ENCODE measurements at regions not wholly inside any gene's neighbourhood (a gene's known extent, or its start where the extent isn't known, plus 50 kb on each side); places are given as distances from the start of the nearest gene placed in this dataset.

GRCh38 chr3:178274711-178275110 lies 261.5 kb upstream of the KCNMB2 start:
- Histone ChIP-seq H3K4me1 (ENCODE audit: low read depth) (no peaks in the 10 kb centered on the region), H3K36me3 (no peaks in the 10 kb centered on the region), H3K4me3 (no peak overlapping the region), H3K27ac (no peak overlapping the region), H3K9me3 (ENCODE audit: low read depth) (no peaks in the 10 kb centered on the region), H3K27me3 (no peaks in the 10 kb centered on the region)
- TF ChIP-seq, protein P1, sequence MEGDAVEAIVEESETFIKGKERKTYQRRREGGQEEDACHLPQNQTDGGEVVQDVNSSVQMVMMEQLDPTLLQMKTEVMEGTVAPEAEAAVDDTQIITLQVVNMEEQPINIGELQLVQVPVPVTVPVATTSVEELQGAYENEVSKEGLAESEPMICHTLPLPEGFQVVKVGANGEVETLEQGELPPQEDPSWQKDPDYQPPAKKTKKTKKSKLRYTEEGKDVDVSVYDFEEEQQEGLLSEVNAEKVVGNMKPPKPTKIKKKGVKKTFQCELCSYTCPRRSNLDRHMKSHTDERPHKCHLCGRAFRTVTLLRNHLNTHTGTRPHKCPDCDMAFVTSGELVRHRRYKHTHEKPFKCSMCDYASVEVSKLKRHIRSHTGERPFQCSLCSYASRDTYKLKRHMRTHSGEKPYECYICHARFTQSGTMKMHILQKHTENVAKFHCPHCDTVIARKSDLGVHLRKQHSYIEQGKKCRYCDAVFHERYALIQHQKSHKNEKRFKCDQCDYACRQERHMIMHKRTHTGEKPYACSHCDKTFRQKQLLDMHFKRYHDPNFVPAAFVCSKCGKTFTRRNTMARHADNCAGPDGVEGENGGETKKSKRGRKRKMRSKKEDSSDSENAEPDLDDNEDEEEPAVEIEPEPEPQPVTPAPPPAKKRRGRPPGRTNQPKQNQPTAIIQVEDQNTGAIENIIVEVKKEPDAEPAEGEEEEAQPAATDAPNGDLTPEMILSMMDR (IDR thresholded peaks at IDR 0.05; ENCODE audit: low read depth, low read length), result no peak
- DNase-seq (ENCODE audit: low read depth in 1 of 2, low spot score in 1 of 2), result no peak

GRCh38 chr3:178275311-178275710 lies 260.9 kb upstream of the KCNMB2 start:
- Histone ChIP-seq H3K27ac (no peak overlapping the region), H3K4me3 (no peak overlapping the region), H3K4me1 (ENCODE audit: low read depth) (no peaks in the 10 kb centered on the region), H3K36me3 (no peaks in the 10 kb centered on the region), H3K9me3 (ENCODE audit: low read depth) (no peaks in the 10 kb centered on the region), H3K27me3 (no peaks in the 10 kb centered on the region)
- DNase-seq (ENCODE audit: low read depth in 1 of 2, low spot score in 1 of 2), result no peak
- TF ChIP-seq, protein P1 (IDR thresholded peaks at IDR 0.05; ENCODE audit: low read depth, low read length), result no peak

- Histone ChIP-seq H3K36me3 (no peaks in the 10 kb centered on the region), H3K9me3 (ENCODE audit: low read depth) (no peaks in the 10 kb centered on the region), H3K4me3 (no peak overlapping the region), H3K27ac (no peak overlapping the region), H3K4me1 (ENCODE audit: low read depth) (no peaks in the 10 kb centered on the region), H3K27me3 (no peaks in the 10 kb centered on the region)
- DNase-seq (ENCODE audit: low read depth in 1 of 2, low spot score in 1 of 2), result no peak
- TF ChIP-seq, protein P1 (IDR thresholded peaks at IDR 0.05; ENCODE audit: low read depth, low read length), result no peak
Measured at GRCh38 chr3:178275793-178276192, 260.4 kb upstream of the KCNMB2 start.

GRCh38 chr3:178277605-178278004 lies 258.6 kb upstream of the KCNMB2 start:
- Histone ChIP-seq H3K27ac (no peak overlapping the region), H3K4me3 (no peak overlapping the region), H3K4me1 (ENCODE audit: low read depth) (no peaks in the 10 kb centered on the region), H3K36me3 (no peaks in the 10 kb centered on the region), H3K27me3 (no peaks in the 10 kb centered on the region), H3K9me3 (ENCODE audit: low read depth) (no peaks in the 10 kb centered on the region)
- DNase-seq (ENCODE audit: low read depth in 1 of 2, low spot score in 1 of 2), result peak in 1 of 2 donors; percentile 61
- TF ChIP-seq, protein P1 (IDR thresholded peaks at IDR 0.05; ENCODE audit: low read depth, low read length), result no peak

GRCh38 chr3:178283561-178283960 lies 252.7 kb upstream of the KCNMB2 start:
- Histone ChIP-seq H3K9me3 (ENCODE audit: low read depth) (no peaks in the 10 kb centered on the region), H3K27me3 (no peaks in the 10 kb centered on the region), H3K27ac (no peak overlapping the region), H3K36me3 (no peaks in the 10 kb centered on the region), H3K4me1 (ENCODE audit: low read depth) (no peaks in the 10 kb centered on the region), H3K4me3 (no peak overlapping the region)
- no peak for DNase-seq (ENCODE audit: low read depth in 1 of 2, low spot score in 1 of 2)
- TF ChIP-seq, protein P1 (IDR thresholded peaks at IDR 0.05; ENCODE audit: low read depth, low read length), result no peak

GRCh38 chr3:178284181-178284580 lies 252.1 kb upstream of the KCNMB2 start:
- H3K4me3 ChIP-seq, result no peak overlapping the region
- TF ChIP-seq, protein P1 (IDR thresholded peaks at IDR 0.05; ENCODE audit: low read depth, low read length), result no peak

More at GRCh38 chr3:178284181-178284580, 252.1 kb upstream of the KCNMB2 start:
- Histone ChIP-seq H3K4me1 (ENCODE audit: low read depth) (no peaks in the 10 kb centered on the region), H3K27ac (no peak overlapping the region), H3K27me3 (no peaks in the 10 kb centered on the region), H3K36me3 (no peaks in the 10 kb centered on the region), H3K9me3 (ENCODE audit: low read depth) (no peaks in the 10 kb centered on the region)
- DNase-seq (ENCODE audit: low read depth in 1 of 2, low spot score in 1 of 2), result no peak
